NCI-H1417 (cell line): ENCODE measurements at regions not wholly inside any gene's neighbourhood (a gene's known extent, or its start where the extent isn't known, plus 50 kb on each side); places are given as distances from the start of the nearest gene placed in this dataset.
"Not testable (repeated sequence)": the region's sequence is repeated elsewhere in the genome, so short reads cannot be mapped to it uniquely, and the experiment has no call there.

Experiments used
- DNase-seq, 3 experiments: peaks; one replicate each; lab custom pipeline; 2025; lab: John Stamatoyannopoulos, UW

DNA sequence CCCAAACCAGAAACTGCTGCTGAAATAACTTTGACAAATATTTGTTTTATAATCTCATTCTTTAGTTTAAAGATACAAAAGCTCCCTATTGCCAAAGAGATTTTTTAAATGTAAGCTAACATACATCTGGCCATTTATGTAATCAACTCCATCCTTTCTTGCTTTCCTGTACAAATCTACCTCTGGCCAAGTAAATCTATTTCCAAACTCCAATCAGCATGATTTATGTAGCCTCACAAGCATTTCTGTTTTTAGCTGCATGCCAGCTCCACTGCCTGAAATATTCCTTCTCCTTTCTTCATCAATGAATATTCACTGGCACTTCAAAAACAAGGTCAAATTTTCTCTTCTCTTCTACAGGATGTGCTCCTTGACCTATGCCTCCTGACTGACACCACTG, 80.0 kb downstream of the SHOX2 start:
- no peak for DNase-seq

DNA sequence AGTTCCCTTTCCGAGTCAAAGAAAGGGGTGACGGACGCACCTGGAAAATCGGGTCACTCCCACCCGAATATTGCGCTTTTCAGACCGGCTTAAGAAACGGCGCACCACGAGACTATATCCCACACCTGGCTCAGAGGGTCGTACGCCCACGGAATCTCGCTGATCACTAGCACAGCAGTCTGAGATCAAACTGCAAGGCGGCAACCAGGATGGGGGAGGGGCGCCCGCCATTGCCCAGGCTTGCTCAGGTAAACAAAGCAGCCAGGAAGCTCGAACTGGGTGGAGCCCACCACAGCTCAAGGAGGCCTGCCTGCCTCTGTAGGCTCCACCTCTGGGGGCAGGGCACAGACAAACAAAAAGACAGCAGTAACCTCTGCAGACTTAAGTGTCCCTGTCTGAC, 86.3 kb downstream of the SHOX2 start:
- not testable (repeated sequence) for DNase-seq

DNA sequence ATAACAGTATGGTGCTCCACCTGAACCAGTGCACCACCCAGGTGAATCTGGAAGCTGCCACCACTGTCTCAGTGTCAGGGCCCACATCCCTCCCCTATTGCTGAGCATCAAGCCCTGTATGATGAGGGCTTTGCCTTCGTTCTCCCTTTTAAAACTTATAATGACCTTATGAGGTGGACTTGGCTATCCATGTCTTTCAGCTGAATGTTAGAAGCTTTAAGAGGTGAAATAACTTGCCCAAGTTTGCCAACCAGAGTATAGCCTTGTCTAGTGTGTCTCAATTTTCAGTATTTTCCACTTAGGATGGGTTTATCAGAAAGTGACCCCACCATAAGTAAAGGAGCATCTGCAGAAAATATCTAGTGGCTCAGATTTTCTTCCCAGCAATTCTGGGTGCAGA, 87.8 kb downstream of the SHOX2 start:
- no peak for DNase-seq

DNA sequence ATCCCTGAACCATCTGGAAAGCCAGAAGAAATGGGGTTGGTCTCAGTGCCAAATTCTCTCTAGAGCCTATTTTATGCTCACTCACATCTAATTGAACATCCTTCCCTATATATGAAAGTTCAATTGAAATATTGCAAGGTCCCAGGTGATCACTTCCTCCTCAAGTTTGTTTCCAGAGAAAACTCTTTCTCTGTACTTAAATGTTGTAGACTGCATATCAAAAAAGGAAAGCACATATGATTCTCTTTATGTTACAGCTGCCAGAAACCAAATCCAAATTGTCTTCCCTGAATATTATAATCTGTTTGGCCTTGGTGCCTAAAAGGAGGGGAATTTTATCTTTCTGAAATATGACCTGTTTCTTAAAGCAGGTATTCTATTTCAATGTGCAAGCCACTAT, 93.3 kb downstream of the SHOX2 start:
- no peak for DNase-seq

DNA sequence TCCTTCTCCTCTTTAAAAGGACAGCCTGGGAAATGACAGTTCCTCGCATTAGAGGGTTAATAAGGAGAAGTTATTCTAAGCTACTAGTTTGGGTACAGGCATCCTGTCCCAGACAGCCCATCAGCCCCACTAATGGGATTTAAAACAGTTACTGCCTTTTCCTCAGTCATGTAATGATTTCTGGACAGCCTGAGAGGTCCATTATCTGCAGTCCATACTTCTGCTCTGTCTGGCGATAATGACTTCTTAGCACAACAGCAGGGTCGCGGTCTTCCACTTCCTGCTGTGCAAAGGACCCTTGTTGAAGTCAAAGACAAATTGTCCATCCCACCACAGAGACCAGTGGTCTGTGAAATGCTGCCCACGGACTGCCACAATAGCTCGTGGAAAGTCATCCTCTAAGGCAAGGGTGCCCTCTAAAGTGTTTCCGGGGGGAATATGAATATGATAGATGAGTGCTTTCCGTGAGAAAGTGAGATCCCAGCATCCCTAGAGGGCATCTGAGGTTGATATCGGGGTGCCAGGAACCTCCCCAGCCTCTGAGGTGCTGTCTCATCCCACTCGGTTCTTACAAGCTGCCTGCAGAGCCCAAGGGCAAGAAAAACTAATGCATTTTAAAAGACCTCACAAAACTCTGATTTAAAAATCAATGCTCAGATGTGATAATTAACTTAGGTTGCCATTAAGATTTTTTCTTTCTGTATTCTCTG, 100.7 kb downstream of the SHOX2 start:
- no peak for DNase-seq

DNA sequence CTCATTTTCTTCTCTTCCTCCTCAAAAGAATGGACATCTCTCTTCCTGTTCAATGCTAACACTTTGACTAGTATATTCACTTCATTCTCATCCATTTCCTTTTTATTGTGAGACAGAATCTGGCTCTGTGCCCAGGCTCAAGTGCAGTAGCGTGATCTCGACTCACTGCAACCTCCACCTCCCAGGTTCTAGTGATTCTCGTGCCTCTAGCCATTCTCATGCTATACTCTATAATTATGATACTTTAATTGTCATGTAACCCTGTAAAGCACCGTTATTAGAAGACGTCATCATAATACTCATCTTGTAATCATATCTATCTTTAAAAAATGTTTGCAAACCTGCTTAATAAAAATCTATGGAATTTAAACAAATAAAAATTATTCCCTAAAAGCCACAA, 107.0 kb downstream of the SHOX2 start:
- peak; percentile 31 to 96 (median 84) for DNase-seq

DNA sequence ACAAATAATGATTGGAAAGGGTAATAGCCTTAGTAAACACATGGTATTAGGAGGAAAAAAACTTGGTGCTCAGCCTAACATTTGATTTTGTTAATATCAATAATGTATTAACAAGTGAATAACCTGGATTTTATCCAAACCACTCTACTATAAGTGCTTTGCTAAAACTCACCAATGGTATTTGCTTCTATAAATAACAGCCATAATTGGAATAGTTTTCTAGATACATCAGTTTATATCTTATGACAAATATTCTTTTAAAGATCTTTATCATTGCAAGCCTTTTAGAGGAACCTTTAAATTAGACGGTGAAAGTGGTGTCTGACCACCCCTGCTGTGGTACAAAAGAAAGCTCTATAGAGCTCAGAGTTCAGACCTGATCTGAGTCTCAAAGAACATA, 123.9 kb downstream of the SHOX2 start:
- no peak for DNase-seq

DNA sequence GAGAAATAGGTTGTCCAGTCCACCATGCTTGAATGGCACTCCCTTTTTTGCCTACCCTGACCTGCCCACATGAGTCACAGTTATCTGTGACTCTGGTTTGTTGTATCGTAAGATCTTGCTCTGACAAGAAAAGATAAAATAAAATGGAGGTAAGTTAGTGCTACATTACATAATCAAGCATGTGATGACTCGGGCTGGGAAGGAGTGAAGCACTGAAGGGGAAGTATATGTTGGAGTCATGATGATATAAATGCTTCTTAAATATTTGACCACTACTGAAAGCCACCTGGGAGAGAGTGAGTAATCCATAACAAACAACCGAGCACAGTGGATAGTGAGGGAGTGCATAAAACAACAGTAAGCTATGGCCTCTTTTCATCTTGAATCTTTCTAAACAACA, 124.4 kb downstream of the SHOX2 start:
- DNase-seq, result peak in 1 of 3 experiments; percentile 19

DNA sequence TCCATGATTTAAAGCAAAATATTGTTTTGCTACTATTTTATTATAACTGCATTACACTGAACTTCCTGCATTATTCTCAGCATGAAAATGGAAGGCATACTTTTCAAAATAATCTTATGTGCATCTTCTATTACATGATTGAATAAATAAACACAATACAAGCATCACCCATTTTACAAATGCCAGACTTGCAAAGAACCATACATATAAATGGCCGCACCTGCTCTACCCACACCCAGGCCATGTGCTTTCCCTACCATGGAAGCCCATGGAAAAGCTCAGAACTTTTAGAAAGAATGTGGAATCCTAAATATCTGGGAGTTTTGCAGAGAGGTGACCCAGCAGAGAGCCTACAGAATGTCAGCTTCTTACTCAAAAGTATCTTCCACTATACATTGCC, 127.2 kb downstream of the SHOX2 start:
- no peak for DNase-seq

DNA sequence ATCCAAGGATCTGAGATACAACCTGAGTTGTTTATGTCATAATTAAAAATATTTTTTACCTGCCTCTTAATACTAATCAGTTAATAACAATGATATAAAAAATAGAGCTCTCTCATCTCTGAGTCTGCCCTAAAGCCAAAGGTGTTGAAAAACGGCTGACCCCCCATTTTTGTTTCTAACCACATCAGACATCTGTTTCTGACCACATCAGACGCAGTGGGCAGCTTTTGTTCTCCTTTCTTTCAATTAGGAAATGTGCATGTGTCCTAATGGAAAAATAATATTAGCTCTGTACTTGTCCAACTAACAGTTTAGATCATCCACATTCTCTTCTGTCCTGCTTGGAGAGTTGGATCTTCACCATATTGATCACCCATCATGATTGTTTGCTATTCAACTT, 144.6 kb downstream of the SHOX2 start:
- DNase-seq, result no peak

DNA sequence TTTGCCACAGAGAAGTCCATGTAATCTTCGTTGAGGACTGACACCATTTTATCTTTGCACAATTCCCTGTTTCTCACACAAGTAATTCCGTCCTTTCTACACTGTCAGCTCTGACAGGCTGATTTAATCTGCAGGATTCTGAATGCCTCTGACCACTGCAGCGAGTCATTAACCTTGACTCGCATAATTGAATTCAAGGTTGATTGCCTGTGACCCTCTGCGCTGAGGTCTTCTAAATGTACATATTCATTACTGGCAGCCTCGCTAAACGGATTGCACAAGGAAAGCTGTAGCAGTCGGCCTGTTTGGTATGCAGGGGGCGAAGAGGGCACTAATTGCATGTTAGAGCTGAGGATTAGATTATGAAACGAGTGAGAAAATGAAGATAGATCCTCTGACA, 147.8 kb downstream of the SHOX2 start:
- DNase-seq, result peak in 1 of 3 experiments; percentile 19

DNA sequence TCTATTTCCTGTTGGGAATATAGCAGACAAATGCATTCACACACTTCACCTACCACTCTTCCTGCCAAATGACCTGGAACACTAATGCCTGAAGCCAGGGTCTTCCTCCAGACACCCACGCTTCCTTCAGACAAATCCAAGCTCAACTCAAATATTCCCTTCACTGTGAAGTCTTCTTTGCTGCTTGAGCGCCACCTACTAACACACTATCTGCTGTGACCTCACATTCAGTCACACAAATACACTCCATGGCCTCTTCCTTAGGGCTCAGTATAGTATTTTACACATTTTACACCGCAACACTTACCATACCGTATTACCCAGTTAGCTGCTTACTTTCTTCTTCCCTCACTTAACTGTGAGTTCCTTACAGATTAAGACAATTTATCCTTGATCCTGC, 149.4 kb downstream of the SHOX2 start:
- no peak for DNase-seq

DNA sequence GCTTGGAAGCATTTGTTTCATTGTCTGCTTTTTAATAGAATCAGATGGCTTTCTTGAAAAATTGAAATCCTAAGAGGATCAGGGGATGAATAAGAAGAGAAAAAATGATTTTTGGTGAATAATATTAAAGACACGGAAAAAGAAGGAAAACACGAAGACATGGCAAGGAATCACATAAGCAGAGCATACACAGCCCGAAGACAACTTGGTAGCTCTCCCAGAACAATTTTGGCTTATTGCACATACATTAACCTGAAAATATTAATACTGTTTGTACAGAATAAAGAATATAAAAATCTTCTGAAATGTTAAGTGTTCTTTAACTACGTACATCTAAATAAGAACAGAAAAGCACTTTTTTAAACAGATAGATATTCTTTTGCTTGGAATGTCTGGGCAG, 150.0 kb downstream of the SHOX2 start:
- DNase-seq, result no peak

DNA sequence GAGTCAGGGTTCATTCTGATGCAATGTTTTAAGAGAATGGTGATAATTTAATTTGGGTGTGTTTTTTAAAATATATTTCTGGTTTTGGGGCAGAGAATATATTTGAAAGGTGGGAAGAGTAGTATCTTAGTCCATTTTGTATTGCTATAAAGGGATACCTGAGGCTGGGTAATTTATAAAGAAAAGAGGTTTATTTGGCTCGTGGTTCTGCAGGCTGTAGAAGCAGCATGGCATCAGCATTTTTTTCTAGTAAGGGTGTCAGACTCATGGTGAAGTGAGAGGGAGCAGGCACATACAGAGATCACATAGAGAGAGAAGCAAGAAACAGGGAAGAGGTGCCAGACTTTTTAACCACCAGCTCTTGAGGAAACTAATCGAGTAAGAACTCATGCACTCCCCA, 152.7 kb downstream of the SHOX2 start:
- DNase-seq, result no peak

DNA sequence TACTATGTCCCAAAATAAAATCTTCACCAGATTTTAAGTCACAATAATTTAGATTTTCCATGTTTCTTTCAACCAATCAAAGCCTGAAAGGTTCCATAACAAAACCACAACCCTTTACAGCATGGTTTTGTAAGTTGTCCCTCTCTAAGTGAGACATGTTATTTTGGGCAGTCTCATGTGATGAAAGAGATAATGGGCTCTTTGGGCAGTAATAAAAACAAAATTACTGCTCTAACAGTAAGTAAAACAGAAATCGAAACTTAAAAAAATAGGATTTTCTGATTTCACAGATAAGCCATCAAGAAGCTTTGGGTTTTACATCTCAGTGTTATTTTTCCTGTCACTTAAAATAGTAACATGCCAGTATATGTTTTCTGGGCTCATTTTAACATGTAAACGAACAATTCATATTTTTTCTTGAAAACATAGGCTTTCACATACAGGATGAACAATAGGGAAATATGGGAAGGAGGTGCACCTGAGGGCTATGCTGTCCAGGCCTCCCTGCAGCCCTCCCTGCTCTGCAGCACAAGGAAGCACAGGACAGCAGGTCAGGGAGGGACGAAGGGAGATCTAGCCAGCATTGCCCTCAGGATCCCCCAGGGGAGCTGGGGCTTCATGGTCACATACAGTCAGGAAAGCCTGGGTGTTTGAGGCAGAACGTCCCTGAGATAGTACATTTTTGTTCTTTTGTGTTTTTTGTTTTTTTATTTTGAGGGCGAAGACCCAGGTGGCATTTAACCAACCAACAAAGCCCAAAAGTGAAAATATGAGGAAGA, 157.4 kb downstream of the SHOX2 start:
- DNase-seq, result no peak

DNA sequence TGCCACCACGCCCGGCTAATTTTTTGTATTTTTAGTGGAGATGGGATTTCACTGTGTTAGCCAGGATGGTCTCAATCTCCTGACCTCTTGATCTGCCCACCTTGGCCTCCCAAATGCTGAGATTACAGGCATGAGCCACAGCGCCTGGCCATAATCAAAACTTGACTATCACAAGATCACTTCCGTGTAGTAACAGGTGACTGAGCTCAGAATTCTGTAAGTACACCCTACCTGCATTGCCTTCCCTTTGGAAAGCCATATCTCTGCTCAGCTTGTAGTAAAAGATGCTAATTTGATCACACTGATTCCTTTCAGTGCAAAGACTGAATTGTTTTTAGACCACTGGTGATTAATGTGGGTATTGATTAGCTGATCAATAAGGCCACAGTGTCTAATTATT, 167.1 kb downstream of the SHOX2 start:
- no peak for DNase-seq

DNA sequence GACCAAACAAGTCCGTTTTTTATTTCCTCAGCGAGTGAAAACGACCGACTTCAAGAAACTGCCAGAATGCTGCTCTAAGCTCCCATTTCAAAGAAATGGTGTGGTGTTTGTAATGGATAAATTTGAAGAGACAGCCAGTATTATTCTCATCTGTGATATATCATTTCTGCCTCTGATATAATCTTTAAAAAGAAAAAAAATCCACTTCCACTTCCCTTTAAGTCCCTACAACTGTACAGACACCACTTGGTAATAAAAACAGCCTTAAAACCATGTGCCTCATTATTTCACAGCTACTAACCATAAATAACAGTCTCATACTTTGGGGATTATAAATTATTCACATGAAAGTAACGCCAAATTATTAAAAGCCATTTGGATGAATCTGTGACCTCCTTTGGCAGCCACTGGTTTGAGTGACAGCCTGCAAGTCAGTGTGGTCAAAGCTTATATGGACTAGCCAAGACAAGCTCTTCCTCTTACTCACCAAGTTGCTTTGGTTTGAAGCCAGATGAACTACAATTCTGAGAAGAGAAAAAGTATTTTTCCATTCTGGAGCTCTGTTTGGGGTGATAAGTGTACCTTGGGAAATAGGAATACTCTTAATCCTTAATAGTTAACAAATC, 168.0 kb downstream of the SHOX2 start:
- no peak for DNase-seq

DNA sequence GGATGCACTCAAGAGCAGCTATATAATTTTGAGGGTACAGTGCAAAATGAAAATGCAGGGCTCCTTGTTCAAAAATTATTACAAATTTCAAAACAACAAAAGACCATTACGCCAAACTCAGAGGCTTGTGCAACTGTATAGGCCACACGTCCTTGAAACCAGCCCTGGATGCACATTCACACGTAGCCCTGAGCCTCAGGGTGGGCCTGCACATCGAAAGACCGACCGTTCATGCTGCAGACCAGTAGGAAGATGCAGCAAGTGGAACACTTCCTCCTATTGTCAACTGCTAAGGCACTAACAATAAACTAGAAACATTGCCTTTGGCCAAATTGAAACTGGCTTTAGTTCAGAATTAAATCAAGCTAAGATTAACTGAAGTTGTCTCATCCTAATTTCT, 174.7 kb downstream of the SHOX2 start:
- DNase-seq, result no peak

DNA sequence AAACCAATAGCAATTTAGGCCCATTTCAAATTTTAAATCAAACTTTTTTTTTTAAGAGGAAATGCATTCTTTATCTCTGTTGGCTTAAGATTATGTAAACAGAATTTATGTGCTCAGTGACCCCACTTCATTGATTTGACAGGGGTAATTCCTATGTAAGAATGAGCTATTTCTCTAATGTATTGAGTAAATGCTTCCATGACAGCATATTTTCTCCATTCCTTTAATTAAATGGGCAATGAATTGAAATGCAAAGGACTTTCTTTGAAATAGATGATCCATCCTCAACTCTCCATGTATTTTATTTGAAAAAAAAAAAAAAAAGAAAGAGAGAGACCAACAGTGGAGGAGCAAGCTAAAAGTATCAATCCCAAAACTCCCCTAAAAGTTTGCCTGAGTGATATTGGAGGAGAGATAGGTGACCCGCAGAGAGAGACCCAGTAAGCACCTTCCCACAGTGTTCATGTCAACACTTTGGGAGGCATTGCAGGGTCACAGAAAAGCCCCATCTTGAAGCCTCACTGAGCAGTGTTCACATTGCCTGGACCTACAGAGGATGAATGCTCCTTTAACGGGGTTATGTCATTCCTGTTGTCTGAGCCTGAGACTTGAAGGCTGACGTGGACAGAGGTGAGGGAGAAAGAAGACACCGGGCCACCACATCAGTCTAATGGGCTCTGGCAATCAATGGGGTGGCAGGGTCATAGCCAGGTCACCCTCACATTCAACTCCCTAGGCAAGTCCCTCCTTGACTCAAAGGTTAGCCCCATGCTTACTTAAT, 176.0 kb downstream of the SHOX2 start:
- DNase-seq, result no peak

DNA sequence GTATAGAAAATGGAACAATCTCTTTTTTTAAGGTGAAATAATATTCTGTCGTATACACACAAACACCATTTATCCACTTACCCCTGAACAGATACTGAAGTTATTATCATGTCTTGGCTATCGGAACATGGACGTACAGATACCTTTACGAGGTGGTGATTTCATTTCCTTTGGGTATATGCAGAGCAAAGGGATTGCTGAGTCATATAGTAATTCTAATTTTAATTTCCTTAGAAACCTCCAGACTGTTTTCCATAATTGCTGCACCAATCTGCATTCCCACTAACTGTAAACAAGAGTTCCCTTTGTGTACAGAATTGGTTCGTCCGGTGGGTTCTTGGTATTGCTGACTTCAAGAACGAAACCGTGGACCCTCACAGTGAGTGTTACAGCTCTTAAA, 179.4 kb downstream of the SHOX2 start:
- DNase-seq, result no peak

DNA sequence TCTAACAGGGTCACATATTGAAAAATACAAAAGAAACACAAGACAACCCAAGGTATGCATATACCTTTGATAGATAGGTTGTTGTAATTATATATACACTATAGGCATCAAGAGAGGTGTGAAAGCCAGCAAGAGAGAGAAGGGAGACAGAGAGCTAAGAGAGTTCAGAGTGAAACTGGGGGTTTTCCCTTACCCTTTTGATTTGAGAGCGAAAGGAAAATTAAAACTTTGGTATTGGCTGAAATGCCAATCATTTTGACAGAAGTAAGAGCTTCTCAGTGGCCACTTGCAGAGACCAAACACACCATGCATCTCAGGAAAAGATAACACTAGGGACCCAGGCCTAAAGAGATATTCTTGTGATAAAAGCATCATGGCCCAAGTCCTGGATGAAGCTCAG, 183.6 kb downstream of the SHOX2 start:
- no peak for DNase-seq

DNA sequence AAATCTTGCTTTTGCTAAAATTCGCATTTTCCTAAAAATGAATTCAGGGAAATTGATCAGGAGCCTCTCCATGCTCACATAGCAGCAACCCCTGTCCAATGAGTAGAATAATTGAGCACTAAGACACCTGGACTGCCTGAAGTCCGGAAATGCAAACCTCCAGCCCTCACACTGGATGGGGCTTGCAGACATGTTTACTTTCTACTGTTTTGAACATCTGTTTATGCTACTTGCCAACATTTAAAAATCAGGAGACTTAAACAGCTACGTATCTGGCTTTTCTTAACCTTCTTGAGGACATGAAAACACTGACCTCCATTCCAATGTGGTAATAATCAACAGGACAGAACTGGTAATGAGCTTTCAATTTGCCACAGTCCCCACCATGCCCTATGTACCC, 184.4 kb downstream of the SHOX2 start:
- peak in 2 of 3 experiments; percentile 59 to 76 for DNase-seq
